H1 (cell line): ENCODE measurements at regions not wholly inside any gene's neighbourhood (a gene's known extent, or its start where the extent isn't known, plus 50 kb on each side); places are given as distances from the start of the nearest gene placed in this dataset.

Source experiments
- CTCF ChIA-PET: fragments of 300-600 bp; sonication (Branson Sonifier 250); formaldehyde crosslinking; loops from one replicate; lab custom pipeline; 2021; ENCODE audit not compliant: partially characterized antibody; lab: Charles Lee
- POLR2A ChIA-PET: fragments of 300-600 bp; sonication (Branson Sonifier 250); formaldehyde crosslinking; loops from one replicate; lab custom pipeline; 2021; ENCODE audit warnings: inconsistent platforms; ENCODE audit not compliant: partially characterized antibody; lab: Charles Lee
- DNase-seq, 2 experiments: peaks; one replicate each; pipeline versions ENCODE4 v3.0.0 to v3.0.0-alpha.2; 2010 to 2022; ENCODE audit warnings: low spot score in 2 of 2, low read depth in 1 of 2, mixed read lengths in 1 of 2
- FAIRE-seq: peaks from 2 replicates; lab custom pipeline; 2011; peaks lifted over from hg19 to GRCh38; lab: Jason Lieb, UNC
- H2AFZ ChIP-seq: 2 replicates; pipeline ENCODE4 v1.8.1; 2012; ENCODE audit warnings: low read length, inconsistent platforms
- H2AK5ac ChIP-seq: 2 replicates; pipeline ENCODE4 v1.6.1; 2013; ENCODE audit warnings: low read depth, low read length
- H2BK120ac ChIP-seq: replicated peaks from 2 replicates; pipeline ENCODE3; 2013; ENCODE audit warnings: low read depth, low read length, inconsistent platforms
- H2BK12ac ChIP-seq: 2 replicates; pipeline ENCODE4 v1.6.1; 2013; ENCODE audit warnings: low read depth, low read length
- H2BK15ac ChIP-seq: 2 replicates; pipeline ENCODE4 v1.6.1; 2013; ENCODE audit warnings: low read length
- H2BK20ac ChIP-seq: 2 replicates; pipeline ENCODE4 v1.6.1; 2013; ENCODE audit warnings: low read length
- H2BK5ac ChIP-seq: 2 replicates; pipeline ENCODE4 v1.6.1; 2013; ENCODE audit warnings: low read depth, low read length
- H3K14ac ChIP-seq: 2 replicates; pipeline ENCODE4 v1.6.1; 2013; ENCODE audit warnings: inconsistent platforms; ENCODE audit not compliant: insufficient read length
- H3K18ac ChIP-seq: 2 replicates; pipeline ENCODE4 v1.6.1; 2013; ENCODE audit warnings: low read length; ENCODE audit errors: extremely low read depth
- H3K23ac ChIP-seq: 2 replicates; pipeline ENCODE4 v1.6.1; 2013; ENCODE audit warnings: inconsistent platforms; ENCODE audit not compliant: insufficient read length
- H3K23me2 ChIP-seq: 2 replicates; pipeline ENCODE4 v1.6.1; 2013; ENCODE audit warnings: low read depth, low read length
- H3K27ac ChIP-seq: 2 replicates; pipeline ENCODE4 v1.6.1; 2011; ENCODE audit warnings: low read depth, low read length, inconsistent platforms
- H3K27me3 ChIP-seq, 4 experiments: replicated peaks in 1 of 4; 1 replicate in 1 of 4; 2 replicates in 3 of 4; pipeline versions ENCODE4 v1.6.1 to v1.8.1; 2011 to 2013; ENCODE audit warnings: low read length in 3 of 4, mild to moderate bottlenecking in 3 of 4, inconsistent platforms in 2 of 4, mixed read lengths in 2 of 4, moderate library complexity in 1 of 4; ENCODE audit not compliant: control insufficient read depth in 3 of 4, insufficient read depth in 3 of 4; ENCODE audit errors: extremely low read depth in 1 of 4
- H3K36me3 ChIP-seq, 4 experiments: 2 replicates each; pipeline versions ENCODE4 v1.6.1 to v1.8.1; 2011 to 2013; ENCODE audit warnings: mild to moderate bottlenecking in 4 of 4, low read length in 3 of 4, moderate library complexity in 2 of 4, control low read depth in 1 of 4, inconsistent platforms in 1 of 4; ENCODE audit not compliant: insufficient read depth in 4 of 4, control insufficient read depth in 2 of 4
- H3K4ac ChIP-seq: replicated peaks from 2 replicates; pipeline ENCODE3; 2013; ENCODE audit warnings: low read length, low read depth, mixed read lengths, inconsistent platforms; ENCODE audit not compliant: insufficient read length
- H3K4me1 ChIP-seq, 4 experiments: replicated peaks in 1 of 4; 1 replicate in 1 of 4; 2 replicates in 3 of 4; pipeline versions ENCODE4 v1.6.1 to v1.8.1; 2011 to 2013; ENCODE audit warnings: low read length in 3 of 4, inconsistent platforms in 2 of 4, mixed read lengths in 1 of 4; ENCODE audit not compliant: insufficient read depth in 4 of 4, control insufficient read depth in 3 of 4
- H3K4me2 ChIP-seq, 2 experiments: 2 replicates each; pipeline versions ENCODE4 v1.6.1 to v1.8.1; 2011 to 2013; ENCODE audit warnings: low read depth in 2 of 2, low read length in 2 of 2, control low read depth in 1 of 2, inconsistent platforms in 1 of 2, mild to moderate bottlenecking in 1 of 2; ENCODE audit not compliant: insufficient read depth in 1 of 2
- H3K4me3 ChIP-seq, 4 experiments: fragments of 200-600, 300-600 bp in 1 of 4; sonication (generic), shearing (Covaris generic), sonication (Bioruptor Twin) in 1 of 4; 2 replicates each; pipeline versions ENCODE4 v1.5.1 to v1.8.1; 2011 to 2016; ENCODE audit warnings: low read length in 4 of 4, low read depth in 3 of 4, control low read depth in 2 of 4, inconsistent platforms in 2 of 4, mild to moderate bottlenecking in 2 of 4, mixed read lengths in 1 of 4, moderate library complexity in 1 of 4; ENCODE audit not compliant: insufficient read depth in 2 of 4; ENCODE audit errors: extremely low read depth in 1 of 4
- H3K56ac ChIP-seq: replicated peaks from 2 replicates; pipeline ENCODE3; 2013; ENCODE audit warnings: low read depth, mild to moderate bottlenecking, mixed read lengths, low read length, inconsistent platforms; ENCODE audit not compliant: insufficient read length
- H3K79me1 ChIP-seq: 2 replicates; pipeline ENCODE4 v1.6.1; 2013; ENCODE audit warnings: low read depth, low read length, control low read depth
- H3K79me2 ChIP-seq, 2 experiments: 2 replicates each; pipeline versions ENCODE4 v1.6.1 to v1.8.1; 2012 to 2013; ENCODE audit warnings: low read length in 2 of 2, mild to moderate bottlenecking in 2 of 2, inconsistent platforms in 1 of 2; ENCODE audit not compliant: insufficient read depth in 2 of 2, control insufficient read depth in 1 of 2
- H3K9ac ChIP-seq, 4 experiments: replicated peaks in 1 of 4; 1 replicate in 1 of 4; 2 replicates in 3 of 4; pipeline versions ENCODE4 v1.6.1 to v1.8.1; 2011 to 2013; ENCODE audit warnings: low read depth in 3 of 4, low read length in 3 of 4, control low read depth in 2 of 4, mild to moderate bottlenecking in 2 of 4, moderate library complexity in 2 of 4, inconsistent platforms in 1 of 4; ENCODE audit errors: extremely low read depth in 1 of 4
- H3K9me3 ChIP-seq, 2 experiments: 2 replicates each; pipeline versions ENCODE4 v1.6.1 to v1.8.1; 2012 to 2013; ENCODE audit warnings: mild to moderate bottlenecking in 2 of 2, moderate library complexity in 2 of 2, control low read depth in 1 of 2, inconsistent platforms in 1 of 2, low read depth in 1 of 2, low read length in 1 of 2, mixed read lengths in 1 of 2; ENCODE audit not compliant: insufficient read depth in 2 of 2
- H4K20me1 ChIP-seq, 2 experiments: replicated peaks in 1 of 2; 2 replicates each; pipeline versions ENCODE3 to v1.8.1; 2011 to 2013; ENCODE audit warnings: inconsistent platforms in 2 of 2, low read length in 2 of 2, mild to moderate bottlenecking in 1 of 2; ENCODE audit not compliant: insufficient read depth in 2 of 2, control insufficient read depth in 1 of 2
- H4K5ac ChIP-seq: 2 replicates; pipeline ENCODE4 v1.6.1; 2013; ENCODE audit warnings: low read length, low read depth, mixed read lengths, inconsistent platforms; ENCODE audit not compliant: insufficient read length
- H4K8ac ChIP-seq: 2 replicates; pipeline ENCODE4 v1.8.0; 2013; ENCODE audit warnings: mild to moderate bottlenecking, moderate library complexity, low read length, inconsistent platforms; ENCODE audit not compliant: insufficient read depth; ENCODE audit errors: extremely low read depth
- H4K91ac ChIP-seq: replicated peaks from 2 replicates; pipeline ENCODE3; 2013; ENCODE audit warnings: low read length, mixed read lengths, inconsistent platforms; ENCODE audit not compliant: insufficient read length
- BCL11A ChIP-seq, 2 experiments: IDR thresholded peaks; one replicate each; pipeline ENCODE4 v1.6.1; 2011; ENCODE audit warnings: low read depth in 2 of 2, low read length in 2 of 2, mild to moderate bottlenecking in 2 of 2
- BRCA1 ChIP-seq: IDR thresholded peaks from 2 replicates; pipeline ENCODE4 v1.6.1; 2012; ENCODE audit warnings: low read depth, low read length, improper control_type of control experiment
- CBX5 ChIP-seq: fragments of 300-800, 300-1000 bp; sonication (generic); IDR thresholded peaks from 2 replicates; pipeline ENCODE4 v1.7.1; 2016; ENCODE audit warnings: antibody characterized with exemption, low read length, low read depth
- CREB1 ChIP-seq: IDR thresholded peaks from 2 replicates; pipeline ENCODE4 v1.6.1; 2012; ENCODE audit warnings: inconsistent platforms
- SIX5 ChIP-seq: IDR thresholded peaks from 2 replicates; pipeline ENCODE4 v1.6.1; 2011; ENCODE audit warnings: mild to moderate bottlenecking, low read depth, low read length
- WGBS, 2 experiments: shearing (Covaris generic) in 1 of 2; methylation state at CpG; one replicate each; pipeline versions ENCODE4 v1.1.6 to v1.1.7; 2013 to 2015; ENCODE audit warnings: low lambda C conversion rate in 2 of 2, mixed read lengths in 2 of 2, inconsistent platforms in 1 of 2, low coverage in 1 of 2, missing lambda C conversion rate in 1 of 2; ENCODE audit not compliant: insufficient replicate concordance in 2 of 2, insufficient coverage in 1 of 2, insufficient read length in 1 of 2; ENCODE audit errors: extremely low coverage in 1 of 2, missing lambda C conversion rate in 1 of 2; 5-methylcytosine and 5-hydroxymethylcytosine counted together

DNA sequence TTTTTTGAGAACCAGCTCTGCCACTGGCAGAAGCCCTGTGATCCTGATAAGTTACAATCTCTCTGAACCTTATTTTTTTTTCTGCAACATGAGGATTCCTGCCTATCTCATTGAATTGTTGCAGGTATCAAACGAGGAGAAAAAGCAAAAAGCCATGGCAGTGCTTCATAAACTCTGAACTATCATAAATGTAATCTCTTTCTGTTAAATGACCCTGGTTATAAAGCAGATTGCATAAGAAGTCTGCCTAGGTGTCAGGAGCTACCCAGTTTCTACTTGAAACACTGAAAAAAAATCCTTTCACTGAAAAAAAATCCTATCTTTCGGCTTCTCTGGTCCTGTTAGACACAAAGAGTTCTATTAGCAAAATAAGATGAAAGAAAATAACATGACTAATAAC lies 172.7 kb downstream of the FAM43A start:
- Histone ChIP-seq H3K4me2 (no peak overlapping the region), H3K79me1 (no peaks in the 10 kb centered on the region), H4K20me1 (no peaks in the 10 kb centered on the region), H3K79me2 (no peaks in the 10 kb centered on the region), H2BK20ac (no peak overlapping the region), H2AK5ac (no peak overlapping the region), H3K18ac (no peak overlapping the region), H2BK15ac (no peak overlapping the region), H3K56ac (no peak overlapping the region), H3K9ac (no peak overlapping the region), H3K4ac (no peak overlapping the region), H3K9me3 (no peaks in the 10 kb centered on the region), H2BK120ac (no peak overlapping the region), H3K4me1 (peaks cover 0 to 6% (median 1%) of the 10 kb centered on the region in 4 experiments; a peak in 4 of 7 replicates), H3K23ac (no peak overlapping the region), H3K23me2 (no peaks in the 10 kb centered on the region), H2BK5ac (no peak overlapping the region), H2BK12ac (no peak overlapping the region), H2AFZ (no peak overlapping the region), H3K4me3 (no peak overlapping the region), H3K14ac (no peak overlapping the region), H4K8ac (no peak overlapping the region), H3K27me3 (no peaks in the 10 kb centered on the region), H3K36me3 (no peaks in the 10 kb centered on the region), H4K91ac (no peak overlapping the region), H3K27ac (no peak overlapping the region), H4K5ac (no peak overlapping the region)
- WGBS, 2 experiments: 87% methylated on average over 2 of the region's 2 CpGs; no CpG with 5 or more reads in 1 of the 2 experiments
- FAIRE-seq (no peak), DNase-seq (no peak)
- CTCF ChIA-PET: no interaction called here
- POLR2A ChIA-PET: no interaction called here
- no peak for TF ChIP-seq CBX5
- TF ChIP-seq BCL11A (IDR thresholded peaks at IDR 0.05; ENCODE audit: low read depth in 2 of 2, low read length in 2 of 2): no peak
- TF ChIP-seq BRCA1: no peak
- no peak for TF ChIP-seq CREB1
- no peak for TF ChIP-seq SIX5
